Activated CD8-positive, alpha-beta memory T cell treated with anti-CD3 and anti-CD28 coated beads, Interleukin-2, amount 10 ng/mL, durations not matched to agents 7 days and 5 days (primary cell): ENCODE measurements at regions not wholly inside any gene's neighbourhood (a gene's known extent, or its start where the extent isn't known, plus 50 kb on each side); places are given as distances from the start of the nearest gene placed in this dataset.

Source experiments
- ATAC-seq: fragments of 150-1000 bp; cut with Tn5 transposase; one replicate; pipeline ENCODE4 v1.10.0; 2021; ENCODE audit warnings: moderate library complexity
- CTCF ChIA-PET: fragments of 350-600 bp; sonication (Branson Sonifier 250); formaldehyde crosslinking; loops from one replicate; lab custom pipeline; 2021; ENCODE audit warnings: antibody characterized with exemption; lab: Charles Lee
- DNase-seq: peaks from one replicate; pipeline ENCODE4 v3.0.0-alpha.2; 2020
- H3K27ac Mint-ChIP-seq: one replicate; pipeline ENCODE4 v1.8.0; 2021; ENCODE audit warnings: mild to moderate bottlenecking, mixed read lengths
- H3K27me3 Mint-ChIP-seq: one replicate; pipeline ENCODE4 v1.8.0; 2021; ENCODE audit warnings: mixed read lengths
- H3K36me3 Mint-ChIP-seq: one replicate; pipeline ENCODE4 v1.8.0; 2021; ENCODE audit warnings: mild to moderate bottlenecking, mixed read lengths
- H3K4me1 Mint-ChIP-seq: one replicate; pipeline ENCODE4 v1.8.0; 2021; ENCODE audit warnings: mixed read lengths
- H3K4me3 Mint-ChIP-seq: one replicate; pipeline ENCODE4 v1.8.0; 2021; ENCODE audit warnings: mild to moderate bottlenecking, moderate library complexity, mixed read lengths
- H3K9me3 Mint-ChIP-seq: one replicate; pipeline ENCODE4 v1.8.0; 2022; ENCODE audit warnings: low read depth, mixed read lengths

GRCh38 chr18:70643812-70644211 lies 355.0 kb downstream of the SOCS6 start:
- no peak overlapping the region for H3K27ac Mint-ChIP-seq
- no peaks in the 10 kb centered on the region for H3K4me1 Mint-ChIP-seq
- CTCF ChIA-PET, result no interaction called here
- H3K36me3 Mint-ChIP-seq, result no peaks in the 10 kb centered on the region
- H3K27me3 Mint-ChIP-seq, result no peaks in the 10 kb centered on the region
- H3K9me3 Mint-ChIP-seq, result no peaks in the 10 kb centered on the region
- ATAC-seq (no peak), DNase-seq (no peak)
- H3K4me3 Mint-ChIP-seq, result no peak overlapping the region

GRCh38 chr18:70641156-70641775 lies 352.4 kb downstream of the SOCS6 start:
- CTCF ChIA-PET, result no interaction called here
- Mint-ChIP-seq H3K36me3 (no peaks in the 10 kb centered on the region), H3K9me3 (no peaks in the 10 kb centered on the region), H3K27me3 (no peaks in the 10 kb centered on the region), H3K4me1 (no peaks in the 10 kb centered on the region), H3K27ac (no peak overlapping the region), H3K4me3 (no peak overlapping the region)
- no peak for DNase-seq
- ATAC-seq, result no peak

GRCh38 chr18:70640336-70640887 lies 351.6 kb downstream of the SOCS6 start:
- no peak overlapping the region for H3K27ac Mint-ChIP-seq
- ATAC-seq, result no peak
- no peaks in the 10 kb centered on the region for H3K27me3 Mint-ChIP-seq
- H3K4me1 Mint-ChIP-seq, result no peaks in the 10 kb centered on the region
- no peak overlapping the region for H3K4me3 Mint-ChIP-seq
- CTCF ChIA-PET, result no interaction called here
- no peaks in the 10 kb centered on the region for H3K36me3 Mint-ChIP-seq
- H3K9me3 Mint-ChIP-seq, result no peaks in the 10 kb centered on the region
- DNase-seq, result no peak

- DNase-seq (no peak), ATAC-seq (no peak)
- Mint-ChIP-seq H3K27ac (no peak overlapping the region), H3K27me3 (no peaks in the 10 kb centered on the region), H3K9me3 (no peaks in the 10 kb centered on the region), H3K36me3 (no peaks in the 10 kb centered on the region), H3K4me3 (no peak overlapping the region), H3K4me1 (no peaks in the 10 kb centered on the region)
- CTCF ChIA-PET, result no interaction called here
Measured at GRCh38 chr18:70636991-70637390, 348.1 kb downstream of the SOCS6 start.

- H3K36me3 Mint-ChIP-seq, result no peaks in the 10 kb centered on the region
- no peak overlapping the region for H3K27ac Mint-ChIP-seq
- H3K27me3 Mint-ChIP-seq, result no peaks in the 10 kb centered on the region
- CTCF ChIA-PET, result no interaction called here
- ATAC-seq (no peak), DNase-seq (no peak)
- no peaks in the 10 kb centered on the region for H3K9me3 Mint-ChIP-seq
- H3K4me1 Mint-ChIP-seq, result no peaks in the 10 kb centered on the region
- H3K4me3 Mint-ChIP-seq, result no peak overlapping the region
Measured at GRCh38 chr18:70634576-70635147, 345.8 kb downstream of the SOCS6 start.

- DNase-seq, result no peak
- Mint-ChIP-seq H3K36me3 (no peaks in the 10 kb centered on the region), H3K27me3 (no peaks in the 10 kb centered on the region), H3K4me3 (no peak overlapping the region), H3K9me3 (peaks cover 1% of the 10 kb centered on the region), H3K27ac (no peak overlapping the region), H3K4me1 (no peaks in the 10 kb centered on the region)
- no peak for ATAC-seq
- CTCF ChIA-PET, result no interaction called here
Measured at GRCh38 chr18:70627182-70627802, 338.4 kb downstream of the SOCS6 start.

- H3K9me3 Mint-ChIP-seq, result peaks cover under 1% of the 10 kb centered on the region
- peaks cover 12% of the 10 kb centered on the region for H3K4me1 Mint-ChIP-seq
- ATAC-seq (no peak), DNase-seq (no peak)
- H3K27me3 Mint-ChIP-seq, result no peaks in the 10 kb centered on the region
- CTCF ChIA-PET, result no interaction called here
- no peak overlapping the region for H3K4me3 Mint-ChIP-seq
- H3K36me3 Mint-ChIP-seq, result no peaks in the 10 kb centered on the region
- no peak overlapping the region for H3K27ac Mint-ChIP-seq
Measured at GRCh38 chr18:70622622-70623419, 334.0 kb downstream of the SOCS6 start.

- peaks cover 12% of the 10 kb centered on the region for H3K4me1 Mint-ChIP-seq
- H3K9me3 Mint-ChIP-seq, result no peaks in the 10 kb centered on the region
- no peaks in the 10 kb centered on the region for H3K27me3 Mint-ChIP-seq
- H3K27ac Mint-ChIP-seq, result peak overlapping the region; percentile 56
- H3K4me3 Mint-ChIP-seq, result peak overlapping the region; percentile 9
- no peak for DNase-seq
- CTCF ChIA-PET, result no interaction called here
- no peaks in the 10 kb centered on the region for H3K36me3 Mint-ChIP-seq
- ATAC-seq, result no peak
Measured at GRCh38 chr18:70621710-70622109, 332.9 kb downstream of the SOCS6 start.

- no peak for DNase-seq
- no peaks in the 10 kb centered on the region for H3K36me3 Mint-ChIP-seq
- no peak overlapping the region for H3K27ac Mint-ChIP-seq
- H3K4me1 Mint-ChIP-seq, result peaks cover 12% of the 10 kb centered on the region
- no peak overlapping the region for H3K4me3 Mint-ChIP-seq
- CTCF ChIA-PET, result no interaction called here
- no peak for ATAC-seq
- H3K9me3 Mint-ChIP-seq, result no peaks in the 10 kb centered on the region
- H3K27me3 Mint-ChIP-seq, result no peaks in the 10 kb centered on the region
Measured at GRCh38 chr18:70620837-70621612, 332.2 kb downstream of the SOCS6 start.

GRCh38 chr18:70617020-70617763 lies 328.3 kb downstream of the SOCS6 start:
- DNase-seq (no peak), ATAC-seq (no peak)
- H3K36me3 Mint-ChIP-seq, result no peaks in the 10 kb centered on the region
- CTCF ChIA-PET, result no interaction called here
- H3K4me1 Mint-ChIP-seq, result peaks cover 12% of the 10 kb centered on the region
- H3K27me3 Mint-ChIP-seq, result no peaks in the 10 kb centered on the region
- H3K9me3 Mint-ChIP-seq, result peaks cover 2% of the 10 kb centered on the region
- H3K4me3 Mint-ChIP-seq, result no peak overlapping the region
- no peak overlapping the region for H3K27ac Mint-ChIP-seq

- H3K9me3 Mint-ChIP-seq, result peaks cover 2% of the 10 kb centered on the region
- DNase-seq (no peak), ATAC-seq (no peak)
- no peaks in the 10 kb centered on the region for H3K4me1 Mint-ChIP-seq
- H3K27ac Mint-ChIP-seq, result no peak overlapping the region
- CTCF ChIA-PET, result no interaction called here
- H3K4me3 Mint-ChIP-seq, result no peak overlapping the region
- no peaks in the 10 kb centered on the region for H3K27me3 Mint-ChIP-seq
- no peaks in the 10 kb centered on the region for H3K36me3 Mint-ChIP-seq
Measured at GRCh38 chr18:70600225-70600925, 311.5 kb downstream of the SOCS6 start.

GRCh38 chr18:70598406-70598805 lies 309.6 kb downstream of the SOCS6 start:
- DNase-seq (no peak), ATAC-seq (no peak)
- Mint-ChIP-seq H3K36me3 (no peaks in the 10 kb centered on the region), H3K9me3 (no peaks in the 10 kb centered on the region), H3K27ac (no peak overlapping the region), H3K27me3 (no peaks in the 10 kb centered on the region), H3K4me1 (no peaks in the 10 kb centered on the region), H3K4me3 (no peak overlapping the region)
- CTCF ChIA-PET, result interaction anchor here (1.4 kb wide), 1 partner anchor 13 kb away, joined by 4 read pairs; no protein-coding TSS in a partner anchor
